NCI-H1417 (cell line): ENCODE measurements at regions not wholly inside any gene's neighbourhood (a gene's known extent, or its start where the extent isn't known, plus 50 kb on each side); places are given as distances from the start of the nearest gene placed in this dataset.
"Not testable (repeated sequence)": the region's sequence is repeated elsewhere in the genome, so short reads cannot be mapped to it uniquely, and the experiment has no call there.

Experiments
- DNase-seq, 3 experiments: peaks; one replicate each; lab custom pipeline; 2025; lab: John Stamatoyannopoulos, UW

GRCh38 chr15:66883284-66883911 lies 181.4 kb downstream of the SMAD6 start:
- DNase-seq = no peak

DNA sequence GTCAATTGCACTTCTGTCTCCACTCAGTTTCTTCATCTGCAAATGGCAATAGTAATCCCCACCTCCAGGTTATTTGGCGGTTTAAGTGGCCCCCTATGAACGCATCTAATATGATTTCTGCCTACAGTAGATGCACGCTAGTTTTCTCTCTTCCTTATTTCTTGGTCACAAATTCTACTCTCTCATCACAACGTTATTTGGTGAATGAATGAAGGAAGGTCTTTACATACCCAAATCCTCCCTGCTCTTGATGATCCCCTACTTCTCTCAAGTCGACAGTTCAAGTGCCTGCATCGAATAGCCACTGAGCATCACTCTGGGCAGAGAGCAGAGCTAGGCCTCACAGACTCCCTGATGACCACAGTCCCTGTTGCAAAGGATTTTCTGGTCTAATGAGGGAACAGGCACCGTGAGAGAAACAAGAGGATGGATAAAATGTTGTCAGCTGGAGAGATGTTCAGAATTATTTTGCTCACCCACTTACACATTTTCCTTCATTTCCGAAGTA lies 181.2 kb upstream of the SMAD3 start:
- DNase-seq = no peak

- no peak for DNase-seq
Observed at GRCh38 chr15:66884661-66885237, 180.7 kb upstream of the SMAD3 start.

DNA sequence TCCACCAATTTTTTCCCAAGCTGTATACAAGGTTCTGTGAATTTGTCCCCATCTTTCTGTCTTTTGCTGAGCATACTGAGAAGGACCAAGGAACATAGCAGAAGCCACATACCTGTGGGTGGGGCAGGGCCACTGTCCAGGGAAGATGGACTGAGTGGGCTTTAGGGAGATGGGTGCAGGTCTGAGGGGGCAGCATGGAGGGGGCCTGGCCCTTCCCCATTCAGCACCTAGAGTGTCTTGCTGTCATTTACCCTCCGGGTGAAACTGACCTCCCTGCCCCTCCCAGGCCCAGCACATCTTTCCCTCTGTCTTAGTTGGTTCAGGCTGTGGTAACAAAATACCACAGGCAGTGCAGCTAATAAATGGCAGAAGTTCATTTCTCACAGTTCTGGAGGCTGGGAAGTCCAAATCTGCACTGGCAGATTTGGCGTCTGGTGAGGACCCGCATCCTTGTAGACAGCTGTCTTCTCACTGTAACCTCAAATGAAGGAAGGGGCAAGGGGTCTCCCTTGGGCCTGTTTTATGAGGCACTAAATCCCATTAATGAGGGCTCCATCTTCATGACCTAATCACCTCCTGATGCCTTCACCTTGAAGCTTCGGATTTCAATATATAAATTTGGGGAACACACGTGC lies 180.0 kb upstream of the SMAD3 start:
- no peak for DNase-seq

GRCh38 chr15:66886241-66886675 lies 179.1 kb upstream of the SMAD3 start:
- DNase-seq = peak in 1 of 3 experiments; percentile 56

- no peak for DNase-seq
Observed at GRCh38 chr15:66886686-66887273, 178.6 kb upstream of the SMAD3 start.

DNA sequence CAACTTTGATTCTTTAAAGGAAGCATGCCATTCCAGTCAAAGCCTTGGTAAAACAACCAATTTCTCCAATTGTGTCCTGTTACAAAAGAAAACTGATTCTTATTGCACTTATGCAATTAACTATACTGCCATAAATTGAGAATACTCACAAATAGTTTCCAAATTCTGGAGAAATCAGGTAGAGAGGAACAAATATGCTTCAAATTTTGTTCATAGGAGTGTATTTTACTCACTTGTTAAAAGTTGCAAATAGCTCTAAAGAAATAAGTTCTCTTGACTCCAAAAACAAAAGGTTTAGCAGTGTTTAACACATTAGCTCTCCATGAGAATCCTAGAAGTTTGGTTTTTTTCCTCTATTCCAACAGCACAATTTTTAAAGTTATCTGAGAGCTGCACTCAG lies 176.1 kb upstream of the SMAD3 start:
- not testable (repeated sequence) for DNase-seq

DNA sequence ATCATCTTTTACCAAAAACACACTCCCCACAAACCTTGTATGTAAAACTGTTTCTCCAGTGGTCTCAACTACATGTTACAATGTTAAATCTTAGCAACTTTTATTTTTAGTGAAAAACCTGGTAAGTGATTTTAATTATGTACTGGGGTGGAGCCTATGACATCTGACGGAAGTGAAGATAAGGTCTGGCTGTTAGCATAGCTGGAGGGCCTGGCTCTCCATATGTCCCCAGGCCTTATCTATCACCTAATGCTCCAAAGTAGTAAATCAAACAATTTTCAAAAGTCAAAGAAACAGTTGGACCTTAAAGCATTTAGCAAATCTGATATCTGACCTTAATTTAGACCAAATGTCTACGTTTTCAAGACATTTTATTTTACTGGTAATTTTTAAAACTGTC lies 173.6 kb upstream of the SMAD3 start:
- no peak for DNase-seq

GRCh38 chr15:66893294-66893693 lies 172.1 kb upstream of the SMAD3 start:
- DNase-seq = no peak

DNA sequence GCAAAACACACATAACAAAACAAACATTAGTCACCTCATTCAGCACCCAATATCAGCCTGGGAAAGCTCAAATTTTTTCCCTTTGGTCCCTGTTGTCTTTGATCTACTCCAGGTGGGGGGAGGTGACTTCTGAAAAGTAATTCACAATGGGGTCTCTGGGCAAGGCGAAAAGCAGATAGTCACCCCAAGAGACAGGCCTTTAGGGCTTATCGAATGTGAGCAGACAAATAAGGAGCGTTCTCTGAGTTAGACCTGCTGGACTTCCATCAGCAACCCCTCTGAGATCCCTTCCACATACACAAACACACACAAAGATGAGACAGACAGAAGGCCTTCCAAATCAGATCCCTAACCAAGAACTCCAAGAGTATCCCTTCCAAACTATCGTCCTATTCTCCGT lies 171.0 kb upstream of the SMAD3 start:
- no peak for DNase-seq

DNA sequence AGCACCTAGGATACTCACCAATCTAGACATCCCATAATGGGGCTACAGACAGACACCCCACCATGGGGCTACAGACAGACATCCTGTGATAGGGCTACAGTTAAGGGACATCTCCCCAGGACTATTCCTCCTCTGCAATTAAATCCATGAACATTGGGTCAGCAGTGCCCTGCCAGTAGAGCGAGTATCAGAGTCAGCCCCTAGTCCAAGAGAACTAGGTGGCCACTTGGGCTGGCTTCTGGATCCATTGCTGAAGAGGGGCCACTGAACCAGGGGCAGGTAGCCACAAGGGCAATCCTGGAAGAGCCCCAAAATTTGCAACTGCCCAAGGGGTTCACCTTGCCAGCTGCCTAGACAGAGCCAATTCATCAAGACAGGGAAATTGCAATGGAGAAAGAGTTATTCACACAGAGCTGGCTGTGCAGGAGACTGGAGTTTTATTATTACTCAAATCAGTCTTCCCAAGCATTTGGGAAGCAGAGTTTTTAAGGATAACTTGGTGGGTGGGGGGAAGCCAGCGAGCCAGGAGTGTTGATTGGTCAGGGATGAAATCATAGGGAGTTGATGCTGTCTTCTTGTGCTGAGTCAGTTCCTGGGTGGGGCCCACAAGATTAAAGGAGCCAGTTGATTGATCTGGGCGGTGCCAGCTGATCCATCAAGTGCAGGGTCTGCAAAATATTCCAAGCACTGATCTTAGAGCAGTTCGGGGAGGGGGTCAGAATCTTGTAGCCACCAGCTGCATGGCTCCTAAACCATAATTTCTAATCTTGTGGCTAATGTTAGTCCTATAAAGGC lies 170.2 kb upstream of the SMAD3 start:
- DNase-seq = no peak

GRCh38 chr15:66895794-66896453 lies 169.5 kb upstream of the SMAD3 start:
- DNase-seq = no peak

DNA sequence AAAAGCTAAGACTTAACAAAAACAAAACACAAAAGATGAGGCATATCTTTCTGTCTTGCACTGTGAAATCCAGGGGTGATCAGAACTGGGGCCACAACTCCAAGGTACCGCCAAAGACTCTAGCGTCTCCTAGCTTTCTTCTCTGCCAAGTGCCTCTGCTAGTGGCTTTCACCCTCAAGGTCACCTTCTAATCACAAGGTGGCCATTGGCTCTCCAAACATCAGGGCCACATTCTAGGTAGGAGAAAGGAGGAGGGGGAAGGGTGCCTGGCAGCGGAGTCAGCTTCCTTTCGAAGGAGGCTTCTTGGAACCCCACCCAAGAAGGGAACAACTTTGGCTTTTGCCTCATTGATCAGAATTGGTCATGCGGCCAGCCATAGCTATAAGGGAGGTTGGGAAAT lies 168.8 kb upstream of the SMAD3 start:
- DNase-seq = no peak

DNA sequence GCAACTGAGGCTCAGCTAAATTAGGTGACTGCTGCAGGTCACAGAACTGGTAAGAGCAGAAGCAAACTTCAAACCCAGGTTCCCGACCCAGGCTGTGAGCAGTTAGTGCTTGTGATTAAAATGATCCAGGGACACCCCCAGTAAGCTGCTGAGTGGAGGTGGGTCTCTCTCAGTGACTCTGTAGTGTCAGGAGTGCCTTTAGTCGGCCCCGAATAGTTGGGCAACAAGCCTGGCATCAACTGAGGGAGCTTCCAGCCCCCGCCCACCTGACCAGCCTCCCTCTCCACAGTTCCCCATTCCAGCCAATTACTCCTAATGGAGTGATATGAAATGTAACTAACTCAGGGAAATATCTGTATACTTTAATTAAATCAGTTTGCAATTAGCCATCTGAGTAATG lies 168.0 kb upstream of the SMAD3 start:
- no peak for DNase-seq

- DNase-seq = no peak
Observed at GRCh38 chr15:66897971-66898370, 167.4 kb upstream of the SMAD3 start.

DNA sequence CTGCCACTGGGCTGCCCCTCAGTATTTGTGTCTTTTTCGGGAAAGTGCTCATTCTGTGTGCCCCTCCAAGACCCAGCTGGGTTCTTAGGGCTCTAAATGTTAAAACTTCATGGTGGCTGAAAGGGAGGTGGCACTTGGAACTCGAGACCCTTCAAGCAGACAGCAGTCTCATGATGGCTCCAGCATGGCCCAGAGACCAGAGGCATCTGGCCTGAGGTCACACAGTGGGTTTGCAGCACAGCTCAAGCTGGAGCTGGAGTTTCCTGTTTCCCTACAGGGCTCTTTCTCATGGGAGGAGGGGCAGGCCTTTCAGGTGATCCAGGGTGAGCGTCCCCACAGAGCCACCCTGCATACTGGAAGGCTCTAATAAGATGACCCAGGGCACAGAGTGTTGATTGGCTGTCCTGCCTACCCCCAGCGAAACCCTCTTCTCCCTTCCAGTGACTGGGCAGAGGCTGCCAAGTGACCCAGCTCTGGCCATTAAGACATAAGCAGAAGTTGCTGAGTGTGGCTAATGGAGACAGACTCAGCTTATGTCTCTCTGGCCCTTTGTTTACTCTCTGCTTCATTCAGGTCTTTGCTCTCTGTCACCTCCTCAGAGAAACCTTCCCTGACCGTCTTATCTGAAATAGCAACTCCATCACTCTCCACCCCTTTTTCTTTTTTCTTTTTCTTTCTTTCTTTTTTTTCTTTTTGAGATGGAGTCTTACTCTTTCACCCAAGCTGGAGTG lies 166.6 kb upstream of the SMAD3 start:
- DNase-seq = no peak

DNA sequence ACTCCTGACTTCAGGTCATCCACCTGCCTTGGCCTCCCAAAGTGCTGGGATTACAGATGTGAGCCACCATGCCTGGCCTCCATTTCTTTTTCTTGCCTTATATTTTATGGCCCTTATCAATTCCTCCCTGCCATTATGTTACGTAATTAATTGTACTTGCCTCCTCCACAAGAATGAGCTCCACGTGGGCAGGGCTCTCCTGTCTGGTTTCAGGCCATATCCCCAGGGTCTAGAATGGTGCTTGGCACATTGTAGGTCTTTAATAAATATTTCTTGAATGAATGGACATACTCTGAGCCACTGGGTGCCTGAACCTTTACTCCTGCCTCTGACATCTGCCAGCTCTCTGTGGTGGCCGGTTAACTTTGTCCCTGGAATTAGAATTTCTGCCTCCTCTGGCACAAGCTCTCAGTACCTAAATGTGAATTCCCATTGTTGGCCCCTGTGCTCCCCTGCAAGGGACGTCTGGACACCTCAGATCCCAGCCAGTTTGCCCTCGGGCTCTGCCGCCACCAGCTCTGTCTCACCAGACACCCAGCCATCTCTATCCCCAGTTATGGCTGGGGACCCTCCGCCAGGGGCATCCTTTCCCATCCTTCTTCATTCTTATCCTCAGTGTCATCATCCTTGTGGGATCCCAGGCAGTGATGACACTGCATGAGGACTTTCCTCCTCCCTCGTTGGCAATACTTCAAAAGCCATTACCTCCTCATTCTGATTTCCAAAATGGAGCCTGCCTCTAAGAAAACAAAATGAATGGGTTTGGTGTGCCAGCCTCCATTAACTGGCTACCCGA lies 165.6 kb upstream of the SMAD3 start:
- no peak for DNase-seq

DNA sequence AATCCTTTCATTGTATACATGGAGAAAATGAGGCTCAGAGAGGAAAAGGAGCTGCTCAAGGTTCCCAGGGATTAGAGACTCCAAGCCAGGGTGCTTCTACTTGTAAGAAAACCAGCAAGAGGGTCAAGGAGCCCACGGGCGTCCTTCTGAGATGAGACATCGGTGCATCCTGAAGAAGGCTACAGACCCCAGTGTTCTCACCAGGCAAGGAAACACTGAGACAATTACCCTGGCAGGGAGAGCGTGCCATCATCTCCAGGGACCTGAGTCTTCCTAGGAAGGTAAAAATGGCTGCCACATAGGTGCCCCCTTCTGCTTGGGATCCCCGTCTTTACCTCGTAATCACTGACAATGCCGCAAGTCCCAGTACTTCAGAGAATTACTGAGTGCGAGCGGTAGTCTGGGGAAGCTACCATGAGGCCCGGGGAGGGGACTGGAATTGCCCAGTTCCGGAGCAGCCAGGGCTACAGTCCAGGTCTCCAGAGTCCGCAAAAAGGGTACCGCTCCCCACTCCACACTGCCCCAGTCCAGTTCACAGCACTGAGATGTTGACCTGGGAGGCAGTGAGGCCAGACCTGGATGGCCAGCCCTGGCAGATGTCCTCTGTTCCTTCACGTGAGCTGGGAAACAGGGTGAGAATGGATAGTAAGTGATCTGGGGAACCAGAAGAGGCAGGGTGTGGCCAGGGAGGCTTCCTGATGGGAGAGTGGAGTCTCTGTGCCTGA lies 164.7 kb upstream of the SMAD3 start:
- DNase-seq = no peak

DNA sequence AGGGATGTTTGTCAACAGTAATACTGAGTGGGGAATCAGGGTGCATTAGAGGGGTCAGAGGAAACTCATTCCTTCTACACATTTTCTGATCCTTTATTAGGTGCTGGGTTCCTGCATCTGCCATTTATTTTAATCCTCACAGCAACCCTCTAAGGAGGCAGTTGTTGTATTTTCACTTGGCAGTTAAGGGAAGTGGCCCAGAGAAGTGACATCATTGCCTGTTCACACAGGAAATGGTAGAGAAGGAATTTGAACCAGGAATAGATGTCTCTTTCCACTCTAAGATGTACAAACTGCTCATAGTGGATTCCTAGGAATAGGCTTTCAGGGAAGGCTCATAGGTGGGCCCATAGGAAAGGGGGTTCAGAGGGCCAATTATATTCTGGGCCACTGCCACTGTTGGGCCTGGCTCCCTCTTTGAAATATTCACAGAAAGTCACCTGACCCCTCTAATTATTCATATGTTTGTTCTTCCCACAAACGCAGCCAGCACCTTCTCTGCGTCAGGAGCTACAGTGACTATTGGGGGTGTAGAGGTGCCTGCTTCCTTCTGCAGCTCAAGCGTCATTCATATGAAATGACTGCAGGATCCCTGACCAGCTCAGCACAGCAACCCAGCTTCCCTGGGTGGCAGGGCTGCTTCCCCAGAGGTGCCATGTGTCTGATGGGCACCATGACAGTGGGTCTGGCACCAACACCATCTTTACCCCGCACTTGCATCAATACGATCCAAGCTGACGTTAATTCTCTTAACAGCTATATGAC lies 163.9 kb upstream of the SMAD3 start:
- DNase-seq = no peak
